MM.1S (cell line): ENCODE measurements at regions not wholly inside any gene's neighbourhood (a gene's known extent, or its start where the extent isn't known, plus 50 kb on each side); places are given as distances from the start of the nearest gene placed in this dataset.

Experiments used
- DNase-seq: peaks from one replicate; pipeline ENCODE4 v3.0.0-alpha.2; 2015
- H2AFZ ChIP-seq: fragments of 300-600 bp; sonication (generic); 2 replicates; pipeline ENCODE4 v1.6.0; 2016; ENCODE audit warnings: antibody characterized with exemption, low read length
- H3F3A ChIP-seq: fragments of 300-600 bp; sonication (generic); 2 replicates; pipeline ENCODE4 v1.6.1; 2016; ENCODE audit warnings: mild to moderate bottlenecking, antibody characterized with exemption, low read length, moderate library complexity, mixed read lengths; ENCODE audit not compliant: insufficient read depth
- H3K27ac ChIP-seq: fragments of 300-600 bp; sonication (generic); 2 replicates; pipeline ENCODE4 v1.5.1; 2016; ENCODE audit warnings: mild to moderate bottlenecking, low read length
- H3K27me3 ChIP-seq: fragments of 300-600 bp; sonication (generic); replicated peaks from 2 replicates; pipeline ENCODE4 v1.6.0; 2016; ENCODE audit warnings: low read length; ENCODE audit not compliant: insufficient read depth
- H3K36me3 ChIP-seq: fragments of 300-600 bp; sonication (generic); replicated peaks from 2 replicates; pipeline ENCODE4 v1.6.1; 2016; ENCODE audit warnings: mild to moderate bottlenecking, low read length, mixed read lengths; ENCODE audit not compliant: insufficient read depth
- H3K4me1 ChIP-seq: fragments of 300-600 bp; sonication (generic); 2 replicates; pipeline ENCODE4 v1.6.1; 2016; ENCODE audit warnings: low read length, mixed read lengths
- H3K4me2 ChIP-seq: fragments of 300-600 bp; sonication (generic); 2 replicates; pipeline ENCODE4 v1.6.0; 2016; ENCODE audit warnings: low read depth, low read length
- H3K4me3 ChIP-seq: fragments of 300-600 bp; sonication (generic); 2 replicates; pipeline ENCODE4 v1.5.1; 2016; ENCODE audit warnings: low read length, mixed read lengths
- H3K79me2 ChIP-seq: fragments of 300-600 bp; sonication (generic); 2 replicates; pipeline ENCODE4 v1.6.1; 2016; ENCODE audit warnings: mixed run types, low read length, mixed read lengths
- H3K9ac ChIP-seq: fragments of 300-600 bp; sonication (generic); 2 replicates; pipeline ENCODE4 v1.6.1; 2016; ENCODE audit warnings: low read length, mixed read lengths
- H3K9me2 ChIP-seq: fragments of 300-600 bp; sonication (generic); replicated peaks from 2 replicates; pipeline ENCODE4 v1.6.1; 2016; ENCODE audit warnings: mild to moderate bottlenecking, low read length, mixed read lengths; ENCODE audit not compliant: insufficient read depth
- H3K9me3 ChIP-seq: fragments of 300-600 bp; sonication (generic); replicated peaks from 2 replicates; pipeline ENCODE4 v1.6.1; 2016; ENCODE audit warnings: mild to moderate bottlenecking, low read length, mixed read lengths; ENCODE audit not compliant: insufficient read depth
- H4K20me1 ChIP-seq: fragments of 300-600 bp; sonication (generic); 2 replicates; pipeline ENCODE4 v1.6.1; 2016; ENCODE audit warnings: mild to moderate bottlenecking, low read length, moderate library complexity, mixed read lengths; ENCODE audit not compliant: insufficient read depth
- CTCF ChIP-seq: fragments of 300-600 bp; sonication (generic); IDR thresholded peaks from 2 replicates; pipeline ENCODE4 v1.5.1; 2016; ENCODE audit warnings: antibody characterized with exemption, low read length, mixed read lengths
- EZH2 ChIP-seq: fragments of 300-600 bp; sonication (generic); optimal IDR thresholded peaks from 2 replicates; pipeline ENCODE3; 2017; ENCODE audit warnings: low read depth, mild to moderate bottlenecking, antibody characterized with exemption, low read length, mixed read lengths
- EZH2phosphoT487 ChIP-seq: fragments of 300-600 bp; sonication (generic); IDR thresholded peaks from 2 replicates; pipeline ENCODE4 v1.6.1; 2018; ENCODE audit warnings: antibody characterized with exemption, low read length

DNA sequence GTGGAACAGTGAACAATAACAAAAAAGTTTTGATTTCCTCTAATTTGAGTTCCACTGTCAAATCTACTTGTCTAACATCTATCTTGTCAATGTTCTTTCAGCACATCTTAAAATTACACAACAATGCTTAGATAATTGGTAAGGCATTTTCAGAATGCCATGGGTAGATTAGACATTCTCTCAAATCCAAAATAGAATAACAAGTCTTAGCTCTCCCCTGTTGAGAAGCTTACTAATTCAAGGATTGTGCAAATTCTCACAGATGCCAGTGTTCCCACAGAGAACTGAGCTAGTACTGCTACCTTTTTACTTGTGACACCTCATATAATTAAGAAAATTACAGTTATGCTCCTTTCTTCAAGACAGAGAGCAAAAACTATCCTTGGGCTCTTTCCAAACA, 2442.0 kb downstream of the PCDH7 start:
- Histone ChIP-seq H2AFZ (no peak overlapping the region), H3K4me1 (no peaks in the 10 kb centered on the region), H3K36me3 (no peaks in the 10 kb centered on the region), H3K27me3 (no peaks in the 10 kb centered on the region), H3K9ac (no peak overlapping the region), H3K9me2 (no peaks in the 10 kb centered on the region), H3K4me2 (no peak overlapping the region), H3F3A (no peaks in the 10 kb centered on the region), H3K9me3 (no peaks in the 10 kb centered on the region), H3K27ac (no peak overlapping the region), H3K79me2 (no peaks in the 10 kb centered on the region), H3K4me3 (no peak overlapping the region), H4K20me1 (no peaks in the 10 kb centered on the region)
- no peak for TF ChIP-seq EZH2
- TF ChIP-seq EZH2phosphoT487 = no peak
- no peak for TF ChIP-seq CTCF
- DNase-seq = no peak

DNA sequence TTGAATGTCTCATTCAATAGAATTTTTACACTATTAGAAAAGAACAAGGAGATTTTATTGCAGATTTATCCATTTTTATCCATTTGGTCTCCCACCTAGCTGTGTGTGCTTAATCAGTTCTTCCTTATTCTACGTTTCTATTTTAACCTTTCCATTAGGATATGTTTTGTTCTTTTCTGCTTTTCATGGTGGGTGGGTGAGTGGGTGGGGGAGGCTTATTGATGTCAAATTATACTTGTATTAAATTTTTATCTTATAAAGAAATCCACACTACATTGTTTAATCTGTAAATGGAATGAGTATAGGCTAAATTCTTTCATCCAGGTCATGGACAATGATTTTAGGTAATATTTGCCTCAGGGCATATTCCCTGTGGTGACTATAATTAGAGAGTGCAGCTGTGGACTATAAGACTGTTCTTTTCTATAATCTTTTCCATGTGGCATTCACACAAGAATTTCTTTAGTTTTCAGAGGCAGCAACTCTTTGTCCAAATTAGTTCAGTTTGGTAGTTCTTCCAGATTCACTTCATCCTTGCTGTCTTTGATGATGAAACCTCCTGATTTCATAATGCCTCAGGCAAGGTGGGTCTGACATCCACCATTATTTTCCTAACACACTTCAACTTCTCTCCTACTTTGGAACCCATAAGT, 2451.8 kb downstream of the PCDH7 start:
- H3K9ac ChIP-seq = no peak overlapping the region
- no peak for DNase-seq
- H4K20me1 ChIP-seq = no peaks in the 10 kb centered on the region

DNA sequence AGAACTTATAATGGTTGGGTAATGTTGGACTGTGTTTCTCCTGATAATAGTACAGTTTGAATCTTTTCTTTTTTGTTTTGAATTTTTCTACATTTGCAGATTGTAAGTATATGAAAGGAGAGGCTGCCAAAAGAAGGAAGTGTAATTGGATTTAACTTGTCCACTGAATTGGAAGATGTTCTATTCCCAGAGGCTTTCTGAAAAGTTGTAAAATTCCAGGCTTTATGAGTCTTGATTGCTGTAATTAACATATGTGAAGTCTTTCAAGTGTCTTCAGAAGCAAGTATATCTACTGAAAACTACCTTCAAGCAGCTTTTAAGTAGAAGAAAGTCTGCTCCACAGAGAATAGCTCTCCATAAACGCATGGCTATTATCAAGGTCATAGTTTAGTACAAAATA, 2456.4 kb downstream of the PCDH7 start:
- TF ChIP-seq EZH2phosphoT487 = no peak
- DNase-seq = no peak
- H4K20me1 ChIP-seq = no peaks in the 10 kb centered on the region
- no peak overlapping the region for H3K9ac ChIP-seq
- H2AFZ ChIP-seq = no peak overlapping the region
- H3K27me3 ChIP-seq = no peaks in the 10 kb centered on the region
- H3K4me1 ChIP-seq = no peaks in the 10 kb centered on the region
- no peaks in the 10 kb centered on the region for H3K9me3 ChIP-seq
- no peaks in the 10 kb centered on the region for H3K79me2 ChIP-seq
- H3K4me2 ChIP-seq = no peak overlapping the region
- no peak overlapping the region for H3K4me3 ChIP-seq
- H3K9me2 ChIP-seq = no peaks in the 10 kb centered on the region
- H3K27ac ChIP-seq = no peak overlapping the region
- no peaks in the 10 kb centered on the region for H3F3A ChIP-seq
- no peaks in the 10 kb centered on the region for H3K36me3 ChIP-seq

More for the DNA sequence above, 2451.8 kb downstream of the PCDH7 start:
- Histone ChIP-seq H3K4me3 (no peak overlapping the region), H3K27me3 (no peaks in the 10 kb centered on the region), H2AFZ (no peak overlapping the region), H3K4me2 (no peak overlapping the region), H3K27ac (no peak overlapping the region), H3K4me1 (no peaks in the 10 kb centered on the region), H3K9me2 (no peaks in the 10 kb centered on the region), H3K36me3 (no peaks in the 10 kb centered on the region), H3K79me2 (no peaks in the 10 kb centered on the region), H3F3A (no peaks in the 10 kb centered on the region), H3K9me3 (no peaks in the 10 kb centered on the region)
- no peak for TF ChIP-seq CTCF
- no peak for TF ChIP-seq EZH2phosphoT487
- TF ChIP-seq EZH2 = no peak

DNA sequence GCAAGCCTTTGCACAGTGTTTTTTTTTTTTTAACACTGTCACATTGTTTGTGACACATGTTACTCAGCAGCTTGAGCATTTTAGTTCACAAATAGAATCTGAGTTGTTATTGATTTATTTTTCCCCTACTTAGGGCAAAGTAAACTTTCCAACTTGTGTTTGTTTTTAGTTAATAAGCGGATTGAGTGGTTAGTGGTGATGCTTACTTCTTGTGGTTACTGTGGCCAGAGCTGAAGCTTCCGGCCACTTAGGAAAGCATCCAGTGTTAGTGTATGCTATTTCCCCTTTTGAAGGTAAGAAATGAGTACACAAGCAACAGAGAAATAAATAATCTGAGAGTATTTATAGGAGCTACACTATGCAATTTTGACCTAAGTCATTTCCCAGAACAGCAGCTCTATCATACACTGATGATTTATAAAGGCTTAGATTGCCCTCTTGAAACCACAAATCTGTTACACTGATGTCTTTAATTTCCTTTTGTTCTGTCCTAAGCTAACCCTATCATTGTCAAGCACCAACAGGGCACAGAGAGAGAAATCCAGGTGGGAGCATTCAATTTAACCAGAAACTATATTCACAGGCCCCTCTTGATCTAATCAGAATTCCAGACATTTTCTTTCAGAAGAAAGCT, 2464.6 kb downstream of the PCDH7 start:
- Histone ChIP-seq H3K9me3 (no peaks in the 10 kb centered on the region), H4K20me1 (no peaks in the 10 kb centered on the region), H3K4me1 (no peaks in the 10 kb centered on the region), H3K79me2 (no peaks in the 10 kb centered on the region), H3K27ac (no peak overlapping the region), H2AFZ (no peak overlapping the region), H3K36me3 (no peaks in the 10 kb centered on the region), H3K9me2 (no peaks in the 10 kb centered on the region), H3K27me3 (no peaks in the 10 kb centered on the region), H3K9ac (no peak overlapping the region), H3K4me2 (peak overlapping the region; percentile 6; the same call in 1 of the 2 replicates), H3K4me3 (no peak overlapping the region), H3F3A (no peaks in the 10 kb centered on the region)
- peak; percentile 44 for DNase-seq
- TF ChIP-seq EZH2phosphoT487 (no peak), CTCF (no peak), EZH2 (no peak)
